Hepatocyte (in vitro differentiated cells): ENCODE measurements at regions not wholly inside any gene's neighbourhood (a gene's known extent, or its start where the extent isn't known, plus 50 kb on each side); places are given as distances from the start of the nearest gene placed in this dataset.

Source experiments
- DNase-seq: peaks from one replicate; pipeline ENCODE4 v3.0.0-alpha.2; 2016; ENCODE audit warnings: low spot score
- H2AFZ ChIP-seq: fragments of 200-600 bp; sonication (generic); 2 replicates; pipeline ENCODE4 v1.6.0; 2016; ENCODE audit warnings: antibody characterized with exemption, mild to moderate bottlenecking
- H3K27ac ChIP-seq: fragments of 200-600 bp; sonication (generic); 2 replicates; pipeline ENCODE4 v1.5.1; 2016; ENCODE audit warnings: mild to moderate bottlenecking
- H3K27me3 ChIP-seq: fragments of 200-600 bp; sonication (generic); 2 replicates; pipeline ENCODE4 v1.6.1; 2016
- H3K36me3 ChIP-seq: fragments of 200-600 bp; sonication (generic); replicated peaks from 2 replicates; pipeline ENCODE4 v1.5.1; 2016; ENCODE audit warnings: low read depth; ENCODE audit not compliant: insufficient read depth
- H3K4me1 ChIP-seq: fragments of 200-600 bp; sonication (generic); 2 replicates; pipeline ENCODE4 v1.5.1; 2016; ENCODE audit warnings: mild to moderate bottlenecking, moderate library complexity; ENCODE audit not compliant: insufficient read depth
- H3K4me2 ChIP-seq: fragments of 200-600 bp; sonication (generic); 2 replicates; pipeline ENCODE4 v1.6.0; 2016
- H3K4me3 ChIP-seq: fragments of 200-600 bp; sonication (generic); 2 replicates; pipeline ENCODE4 v1.5.1; 2016; ENCODE audit warnings: mild to moderate bottlenecking
- H3K79me2 ChIP-seq: fragments of 200-600 bp; sonication (generic); 2 replicates; pipeline ENCODE4 v1.6.0; 2017; ENCODE audit warnings: mild to moderate bottlenecking
- H3K9me2 ChIP-seq: fragments of 200-600 bp; sonication (generic); replicated peaks from 2 replicates; pipeline ENCODE4 v1.6.0; 2017; ENCODE audit warnings: mild to moderate bottlenecking; ENCODE audit not compliant: insufficient read depth
- H3K9me3 ChIP-seq: fragments of 200-600 bp; sonication (generic); 2 replicates; pipeline ENCODE4 v1.5.1; 2016; ENCODE audit warnings: low read depth, mild to moderate bottlenecking
- H4K20me1 ChIP-seq: fragments of 200-600 bp; sonication (generic); 2 replicates; pipeline ENCODE4 v1.6.0; 2016; ENCODE audit warnings: mild to moderate bottlenecking; ENCODE audit not compliant: insufficient read depth, poor library complexity, severe bottlenecking
- CTCF ChIP-seq: fragments of 200-600 bp; sonication (generic); IDR thresholded peaks from 2 replicates; pipeline ENCODE4 v1.5.1; 2016; ENCODE audit warnings: antibody characterized with exemption, mild to moderate bottlenecking; ENCODE audit not compliant: poor library complexity
- EZH2 ChIP-seq: fragments of 200-600 bp; sonication (generic); IDR thresholded peaks from 2 replicates; pipeline ENCODE4 v1.6.1; 2016; ENCODE audit warnings: antibody characterized with exemption, mild to moderate bottlenecking, borderline replicate concordance
- EZH2phosphoT487 ChIP-seq: fragments of 200-600 bp; sonication (generic); IDR thresholded peaks from one replicate; pipeline ENCODE4 v1.6.1; 2018; ENCODE audit warnings: antibody characterized with exemption, mild to moderate bottlenecking, low read depth, moderate library complexity; ENCODE audit not compliant: unreplicated experiment, severe bottlenecking
- WGBS: methylation state at CpG from one replicate; pipeline ENCODE4 v1.1.6; 2016; ENCODE audit warnings: low lambda C conversion rate; ENCODE audit errors: missing lambda C conversion rate; 5-methylcytosine and 5-hydroxymethylcytosine counted together

GRCh38 chr3:55157731-55158130, 229.9 kb upstream of the LRTM1 start:
- no peak overlapping the region for H3K4me2 ChIP-seq
- no peak for TF ChIP-seq EZH2phosphoT487
- no peak for TF ChIP-seq EZH2
- TF ChIP-seq CTCF, result no peak
- H3K4me1 ChIP-seq, result no peaks in the 10 kb centered on the region
- H3K27ac ChIP-seq, result no peak overlapping the region
- no peaks in the 10 kb centered on the region for H3K9me2 ChIP-seq
- no peaks in the 10 kb centered on the region for H3K36me3 ChIP-seq
- H3K27me3 ChIP-seq, result peaks cover 6% of the 10 kb centered on the region
- H3K9me3 ChIP-seq, result no peaks in the 10 kb centered on the region
- H3K4me3 ChIP-seq, result no peak overlapping the region
- no peaks in the 10 kb centered on the region for H3K79me2 ChIP-seq
- no peak for DNase-seq
- 67% methylated on average over 1 of the region's 1 CpG for WGBS
- H2AFZ ChIP-seq, result no peak overlapping the region
- no peaks in the 10 kb centered on the region for H4K20me1 ChIP-seq

GRCh38 chr3:55156851-55157650, 229.2 kb upstream of the LRTM1 start:
- Histone ChIP-seq H3K27ac (no peak overlapping the region), H3K4me2 (no peak overlapping the region), H3K9me3 (no peaks in the 10 kb centered on the region), H3K79me2 (no peaks in the 10 kb centered on the region), H3K9me2 (no peaks in the 10 kb centered on the region), H3K27me3 (peaks cover 6% of the 10 kb centered on the region), H3K4me3 (no peak overlapping the region), H3K4me1 (no peaks in the 10 kb centered on the region), H4K20me1 (no peaks in the 10 kb centered on the region), H2AFZ (no peak overlapping the region), H3K36me3 (no peaks in the 10 kb centered on the region)
- DNase-seq, result no peak
- no peak for TF ChIP-seq CTCF
- WGBS, result 96% methylated on average over 9 of the region's 9 CpGs

- Histone ChIP-seq H3K4me1 (no peaks in the 10 kb centered on the region), H3K36me3 (no peaks in the 10 kb centered on the region), H3K27me3 (no peaks in the 10 kb centered on the region), H2AFZ (no peak overlapping the region), H3K9me2 (no peaks in the 10 kb centered on the region), H3K4me2 (peak overlapping the region; percentile 46), H4K20me1 (no peaks in the 10 kb centered on the region), H3K9me3 (no peaks in the 10 kb centered on the region), H3K27ac (no peak overlapping the region), H3K4me3 (no peak overlapping the region), H3K79me2 (no peaks in the 10 kb centered on the region)
- TF ChIP-seq EZH2 (no peak), EZH2phosphoT487 (no peak), CTCF (no peak)
- 62% methylated on average over 9 of the region's 9 CpGs for WGBS
- DNase-seq, result no peak
These were observed 220.2 kb upstream of the LRTM1 start for GRCh38 chr3:55147856-55148720.
